Natural killer cell (primary cell): ENCODE measurements at regions not wholly inside any gene's neighbourhood (a gene's known extent, or its start where the extent isn't known, plus 50 kb on each side); places are given as distances from the start of the nearest gene placed in this dataset.

ENCODE experiments used
- ATAC-seq, 3 donors: fragments of 150-1000 bp in 2 of 3; fragments of 200-7000 bp in 1 of 3; cut with Tn5 transposase; 1 replicate in 1 of 3; 2 replicates in 2 of 3; pipeline ENCODE4 v1.10.0; 2021; ENCODE audit warnings: mild to moderate bottlenecking in 2 of 3, moderate library complexity in 2 of 3
- DNase-seq, 2 donors: peaks; one replicate each; pipeline versions ENCODE4 v3.0.0 to v3.0.0-alpha.2; 2013 to 2021; ENCODE audit warnings: mixed read lengths in 1 of 2
- H3K27ac ChIP-seq: one replicate; pipeline ENCODE4 v1.5.1; 2013; ENCODE audit warnings: mild to moderate bottlenecking, low read length
- H3K27me3 ChIP-seq: one replicate; pipeline ENCODE4 v1.6.1; 2013; ENCODE audit warnings: low read length; ENCODE audit not compliant: control insufficient read depth, insufficient read depth
- H3K36me3 ChIP-seq: one replicate; pipeline ENCODE4 v1.6.1; 2013; ENCODE audit warnings: low read length; ENCODE audit not compliant: control insufficient read depth, insufficient read depth
- H3K4me1 ChIP-seq: one replicate; pipeline ENCODE4 v1.6.1; 2013; ENCODE audit warnings: low read length; ENCODE audit not compliant: control insufficient read depth, insufficient read depth
- H3K4me3 ChIP-seq: one replicate; pipeline ENCODE4 v1.5.1; 2013; ENCODE audit warnings: low read length
- H3K9me3 ChIP-seq: one replicate; pipeline ENCODE4 v1.6.1; 2013; ENCODE audit warnings: low read length; ENCODE audit not compliant: control insufficient read depth, insufficient read depth
- H3K27ac Mint-ChIP-seq, 2 donors: one replicate each; pipeline ENCODE4 v1.8.0; 2022; ENCODE audit warnings: mild to moderate bottlenecking in 2 of 2, mixed read lengths in 2 of 2, moderate library complexity in 1 of 2
- H3K27me3 Mint-ChIP-seq, 2 donors: one replicate each; pipeline ENCODE4 v1.8.0; 2022; ENCODE audit warnings: low read depth in 2 of 2, mixed read lengths in 2 of 2
- H3K36me3 Mint-ChIP-seq: one replicate; pipeline ENCODE4 v1.8.0; 2022; ENCODE audit warnings: mixed read lengths
- H3K4me1 Mint-ChIP-seq, 2 donors: one replicate each; pipeline ENCODE4 v1.8.0; 2022; ENCODE audit warnings: mixed read lengths in 2 of 2
- H3K4me3 Mint-ChIP-seq: one replicate; pipeline ENCODE4 v1.8.0; 2022; ENCODE audit warnings: mild to moderate bottlenecking, moderate library complexity, mixed read lengths
- H3K9me3 Mint-ChIP-seq, 2 donors: one replicate each; pipeline ENCODE4 v1.8.0; 2022; ENCODE audit warnings: mixed read lengths in 2 of 2
- CTCF ChIP-seq: fragments of 200-600 bp; IDR thresholded peaks from one replicate; pipeline ENCODE4 v1.8.0; 2022; ENCODE audit warnings: antibody characterized with exemption
- WGBS: methylation state at CpG from one replicate; pipeline ENCODE4 v1.1.7; 2013; ENCODE audit warnings: missing lambda C conversion rate; ENCODE audit not compliant: insufficient coverage; 5-methylcytosine and 5-hydroxymethylcytosine counted together
- intact Hi-C: fragments of 100-400 bp; cut with micrococcal nuclease; formaldehyde crosslinking; loops from one replicate; pipeline ENCODE4 v1.14.2; 2022

- Histone ChIP-seq H3K4me1 (no peaks in the 10 kb centered on the region), H3K27ac (no peak overlapping the region), H3K4me3 (no peak overlapping the region), H3K9me3 (no peaks in the 10 kb centered on the region), H3K36me3 (no peaks in the 10 kb centered on the region), H3K27me3 (no peaks in the 10 kb centered on the region)
- Mint-ChIP-seq H3K27me3 (peaks cover 0 to 2% of the 10 kb centered on the region in 2 donors), H3K27ac (no peak overlapping the region), H3K9me3 (no peaks in the 10 kb centered on the region), H3K4me1 (no peaks in the 10 kb centered on the region), H3K36me3 (no peaks in the 10 kb centered on the region), H3K4me3 (no peak overlapping the region)
- intact Hi-C loops = no loop called here
- WGBS = 4% methylated on average over 2 of the region's 2 CpGs
- ATAC-seq = no peak
- DNase-seq = no peak
- no peak for TF ChIP-seq CTCF
These were observed 576.8 kb downstream of the METTL4 start for GRCh38 chr18:1994471-1994870.

DNA sequence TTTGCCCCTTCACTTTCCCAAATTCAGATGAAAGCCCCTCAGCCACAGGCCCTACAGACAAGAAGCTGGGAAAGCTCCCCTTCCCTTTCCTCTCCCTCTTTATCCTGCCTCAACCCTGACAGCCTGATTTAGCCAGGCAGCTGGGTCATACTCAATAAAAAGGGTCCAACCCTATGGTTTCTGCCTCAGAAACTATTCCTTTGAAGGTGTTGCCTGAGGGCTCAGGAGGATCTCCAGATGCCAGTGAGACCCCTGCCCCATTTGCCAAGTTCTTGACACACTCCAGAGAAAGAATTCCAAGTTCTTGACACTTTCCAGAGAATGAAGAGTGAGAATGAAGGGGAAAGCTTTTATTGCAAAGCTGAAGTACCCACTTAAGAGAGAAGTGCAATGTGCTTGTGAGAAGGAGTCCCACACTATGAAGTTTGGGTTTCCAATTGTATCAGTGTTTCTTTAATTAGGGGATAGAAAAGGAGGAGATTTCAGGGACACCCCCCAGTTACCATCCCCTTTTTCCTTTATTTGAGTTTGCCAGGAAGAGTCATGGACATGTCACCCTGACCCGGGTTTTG, 576.2 kb downstream of the METTL4 start:
- no CpG with 5 or more reads among the region's 1 CpG for WGBS

DNA sequence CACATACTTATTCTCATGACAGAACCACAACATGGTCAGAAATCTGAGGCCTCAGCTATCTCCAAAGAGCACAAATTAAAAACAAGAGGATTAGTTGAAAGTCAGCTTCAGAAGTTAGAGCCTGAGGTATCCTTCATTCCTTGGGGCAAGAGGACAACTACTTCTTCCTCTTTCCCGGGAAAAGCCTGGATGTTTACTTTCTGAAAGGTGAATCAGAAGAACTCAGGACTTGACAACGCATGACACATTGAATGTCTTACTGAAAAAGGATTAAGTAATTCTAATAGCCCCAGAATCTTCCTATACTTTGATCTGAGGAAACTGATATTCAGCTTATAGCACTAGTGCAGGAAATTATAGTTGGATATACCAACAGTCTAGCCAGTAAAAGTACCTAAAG, 573.2 kb downstream of the METTL4 start:
- H3K27me3 ChIP-seq = no peaks in the 10 kb centered on the region
- H3K27ac Mint-ChIP-seq = no peak overlapping the region
- DNase-seq (no peak), ATAC-seq (no peak)
- H3K27me3 Mint-ChIP-seq = peaks cover 0 to 2% of the 10 kb centered on the region in 2 donors
- WGBS = 96% methylated on average over 2 of the region's 2 CpGs
- no peak overlapping the region for H3K4me3 Mint-ChIP-seq
- no peak overlapping the region for H3K4me3 ChIP-seq
- H3K27ac ChIP-seq = no peak overlapping the region
- H3K4me1 Mint-ChIP-seq = no peaks in the 10 kb centered on the region
- no peak for TF ChIP-seq CTCF
- H3K36me3 Mint-ChIP-seq = no peaks in the 10 kb centered on the region
- no peaks in the 10 kb centered on the region for H3K36me3 ChIP-seq
- no peaks in the 10 kb centered on the region for H3K4me1 ChIP-seq
- H3K9me3 Mint-ChIP-seq = peaks cover 0 to 2% of the 10 kb centered on the region in 2 donors
- intact Hi-C loops = no loop called here
- no peaks in the 10 kb centered on the region for H3K9me3 ChIP-seq

More for the DNA sequence above, 576.2 kb downstream of the METTL4 start:
- Histone ChIP-seq H3K4me3 (no peak overlapping the region), H3K9me3 (no peaks in the 10 kb centered on the region), H3K27me3 (no peaks in the 10 kb centered on the region), H3K36me3 (no peaks in the 10 kb centered on the region), H3K4me1 (no peaks in the 10 kb centered on the region), H3K27ac (no peak overlapping the region)
- Mint-ChIP-seq H3K9me3 (no peaks in the 10 kb centered on the region), H3K4me3 (no peak overlapping the region), H3K27me3 (peaks cover 0 to 2% of the 10 kb centered on the region in 2 donors), H3K4me1 (no peaks in the 10 kb centered on the region), H3K36me3 (no peaks in the 10 kb centered on the region), H3K27ac (no peak overlapping the region)
- intact Hi-C loops = no loop called here
- ATAC-seq (no peak), DNase-seq (no peak)
- no peak for TF ChIP-seq CTCF

DNA sequence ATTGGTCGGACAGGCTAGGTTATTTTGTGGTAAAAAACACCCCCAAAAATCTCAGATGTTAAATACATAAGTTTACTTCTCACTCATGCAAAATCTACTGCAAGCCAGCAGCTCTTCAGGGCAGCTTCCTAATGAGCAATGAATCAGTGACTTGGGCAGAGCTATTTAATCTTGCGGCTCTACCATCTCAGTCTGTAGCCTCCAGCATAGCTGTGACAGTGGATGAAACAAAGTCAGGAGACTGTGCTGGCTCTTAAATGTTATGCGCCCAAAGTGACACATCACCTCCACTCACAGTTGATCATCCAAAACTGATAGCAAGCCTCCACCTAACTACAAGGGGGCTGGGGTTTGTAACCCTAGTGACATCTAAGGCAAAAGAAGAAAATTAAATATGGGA, 571.9 kb downstream of the METTL4 start:
- no peak overlapping the region for H3K27ac Mint-ChIP-seq
- H3K9me3 Mint-ChIP-seq = peaks cover 0 to 2% of the 10 kb centered on the region in 2 donors
- Histone ChIP-seq H3K4me3 (no peak overlapping the region), H3K9me3 (no peaks in the 10 kb centered on the region), H3K27ac (no peak overlapping the region), H3K27me3 (no peaks in the 10 kb centered on the region), H3K36me3 (no peaks in the 10 kb centered on the region), H3K4me1 (no peaks in the 10 kb centered on the region)
- ATAC-seq (no peak), DNase-seq (no peak)
- WGBS = 97% methylated on average over 3 of the region's 3 CpGs
- intact Hi-C loops = no loop called here
- no peaks in the 10 kb centered on the region for H3K36me3 Mint-ChIP-seq
- H3K27me3 Mint-ChIP-seq = no peaks in the 10 kb centered on the region
- TF ChIP-seq CTCF = no peak
- H3K4me1 Mint-ChIP-seq = no peaks in the 10 kb centered on the region
- H3K4me3 Mint-ChIP-seq = no peak overlapping the region
